ENCODE measurements at regions not wholly inside any gene's neighbourhood (a gene's known extent, or its start where the extent isn't known, plus 50 kb on each side); places are given as distances from the start of the nearest gene placed in this dataset.

DNA sequence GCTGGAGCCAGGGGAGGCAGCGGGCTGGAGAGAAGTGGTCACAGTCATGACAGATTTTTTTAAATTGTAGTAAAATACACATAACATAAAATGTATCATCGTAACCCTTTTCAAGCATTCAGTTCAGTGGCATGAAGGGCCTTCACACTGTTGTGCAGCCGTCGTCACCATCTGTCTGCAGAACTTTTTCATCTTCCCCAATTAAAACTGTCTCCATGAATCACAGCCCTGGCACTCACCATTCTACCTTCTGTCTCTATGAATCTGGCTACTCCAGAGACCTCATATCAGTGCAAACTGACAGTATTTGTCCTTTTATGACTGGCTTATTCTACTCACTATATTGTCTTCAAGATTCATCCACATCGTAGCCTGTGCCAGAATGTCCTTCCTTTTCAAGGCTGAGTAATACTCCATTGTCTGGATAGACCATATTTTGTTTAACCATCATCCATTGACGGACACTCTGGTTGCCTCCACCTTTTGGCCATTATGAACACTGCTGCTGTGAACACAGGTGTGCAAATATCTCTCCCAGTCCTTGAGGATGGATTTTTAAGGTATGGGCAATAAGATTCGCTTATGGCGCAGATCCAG is 91.5 kb upstream of the NCOR2 start (continued):
- TF ChIP-seq ZNF281 (CRISPR knock-in tag; IDR thresholded peaks at IDR 0.05) (no peak), MXD4 (CRISPR knock-in tag; IDR thresholded peaks at IDR 0.05; ENCODE audit: borderline replicate concordance) (no peak), USF2 (CRISPR knock-in tag; IDR thresholded peaks at IDR 0.05) (no peak), FOXP4 (CRISPR knock-in tag; IDR thresholded peaks at IDR 0.05) (no peak), PRRX2 (CRISPR knock-in tag; IDR thresholded peaks at IDR 0.05) (no peak), HMGA2 (CRISPR knock-in tag; IDR thresholded peaks at IDR 0.05) (no peak), TEAD4 (CRISPR knock-in tag; IDR thresholded peaks at IDR 0.05) (no peak)
- TF ChIP-seq, protein P1, sequence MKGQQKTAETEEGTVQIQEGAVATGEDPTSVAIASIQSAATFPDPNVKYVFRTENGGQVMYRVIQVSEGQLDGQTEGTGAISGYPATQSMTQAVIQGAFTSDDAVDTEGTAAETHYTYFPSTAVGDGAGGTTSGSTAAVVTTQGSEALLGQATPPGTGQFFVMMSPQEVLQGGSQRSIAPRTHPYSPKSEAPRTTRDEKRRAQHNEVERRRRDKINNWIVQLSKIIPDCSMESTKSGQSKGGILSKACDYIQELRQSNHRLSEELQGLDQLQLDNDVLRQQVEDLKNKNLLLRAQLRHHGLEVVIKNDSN (CRISPR knock-in tag; IDR thresholded peaks at IDR 0.05): no peak

- TF ChIP-seq ATF1 (CRISPR knock-in tag; IDR thresholded peaks at IDR 0.05): no peak
- TF ChIP-seq ATF6 (CRISPR knock-in tag; IDR thresholded peaks at IDR 0.05): no peak
- TF ChIP-seq RELA (CRISPR knock-in tag; IDR thresholded peaks at IDR 0.05; ENCODE audit: borderline replicate concordance): no peak
- TF ChIP-seq ZNF263 (CRISPR knock-in tag; IDR thresholded peaks at IDR 0.05; ENCODE audit: low read depth): no peak
- no peak for TF ChIP-seq FOXP1 (CRISPR knock-in tag; IDR thresholded peaks at IDR 0.05; ENCODE audit: borderline replicate concordance)
- TF ChIP-seq JUN (CRISPR knock-in tag; IDR thresholded peaks at IDR 0.05): no peak
- TF ChIP-seq, protein P1 (CRISPR knock-in tag; IDR thresholded peaks at IDR 0.05): no peak
- TF ChIP-seq, protein P2, sequence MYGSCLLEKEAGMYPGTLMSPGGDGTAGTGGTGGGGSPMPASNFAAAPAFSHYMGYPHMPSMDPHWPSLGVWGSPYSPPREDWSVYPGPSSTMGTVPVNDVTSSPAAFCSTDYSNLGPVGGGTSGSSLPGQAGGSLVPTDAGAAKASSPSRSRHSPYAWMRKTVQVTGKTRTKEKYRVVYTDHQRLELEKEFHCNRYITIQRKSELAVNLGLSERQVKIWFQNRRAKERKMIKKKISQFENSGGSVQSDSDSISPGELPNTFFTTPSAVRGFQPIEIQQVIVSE (CRISPR knock-in tag; IDR thresholded peaks at IDR 0.05; ENCODE audit: borderline replicate concordance): no peak
- no peak for TF ChIP-seq CREB1 (CRISPR knock-in tag; IDR thresholded peaks at IDR 0.05)
- TF ChIP-seq E2F1 (CRISPR knock-in tag; IDR thresholded peaks at IDR 0.05): no peak
- no peak for TF ChIP-seq ZBTB43 (CRISPR knock-in tag; IDR thresholded peaks at IDR 0.05)
- ChIA-PET POLR2A (no interaction called here), CTCF (no interaction called here)
- H3K4me3 Mint-ChIP-seq: no peak overlapping the region
- H3K27me3 Mint-ChIP-seq (ENCODE audit: low read depth): no peaks in the 10 kb centered on the region
- no peak for DNase-seq (ENCODE audit: low spot score)
- peaks cover 8% of the 10 kb centered on the region; the same call in 1 of the 2 replicates for H3K9me3 Mint-ChIP-seq
- ATAC-seq: no peak
- H3K4me1 Mint-ChIP-seq: peaks cover 30% of the 10 kb centered on the region
- no peak overlapping the region for H3K27ac Mint-ChIP-seq
- H3K36me3 Mint-ChIP-seq: no peaks in the 10 kb centered on the region
Measured at GRCh38 chr12:124658302-124658701, 90.9 kb upstream of the NCOR2 start.

Measured in WTC11 (cell line).